ENCODE measurements at regions not wholly inside any gene's neighbourhood (a gene's known extent, or its start where the extent isn't known, plus 50 kb on each side); places are given as distances from the start of the nearest gene placed in this dataset.

GRCh38 chr7:46719616-46720015 is 798.5 kb upstream of the IGFBP3 start (continued):
- TF ChIP-seq ZNF512 (CRISPR knock-in tag; IDR thresholded peaks at IDR 0.05; ENCODE audit: borderline replicate concordance): no peak
- no peak for TF ChIP-seq ZNF416 (CRISPR knock-in tag; IDR thresholded peaks at IDR 0.05)
- no peak for TF ChIP-seq TEAD4 (CRISPR knock-in tag; IDR thresholded peaks at IDR 0.05)
- TF ChIP-seq SP1 (CRISPR knock-in tag; conservative IDR thresholded peaks at IDR 0.05): no peak
- TF ChIP-seq EMX1 (CRISPR knock-in tag; IDR thresholded peaks at IDR 0.05): no peak
- TF ChIP-seq GRHL2 (CRISPR knock-in tag; IDR thresholded peaks at IDR 0.05; ENCODE audit: insufficient replicate concordance, severe bottlenecking): no peak
- TF ChIP-seq MLX (CRISPR knock-in tag; IDR thresholded peaks at IDR 0.05): no peak
- TF ChIP-seq NFATC4 (CRISPR knock-in tag; IDR thresholded peaks at IDR 0.05): no peak
- no peak for TF ChIP-seq IRF1 (CRISPR knock-in tag; IDR thresholded peaks at IDR 0.05)
- no peak for TF ChIP-seq GTF2I (CRISPR knock-in tag; conservative IDR thresholded peaks at IDR 0.05)
- no peak for TF ChIP-seq CTCF (IDR thresholded peaks at IDR 0.05)
- TF ChIP-seq OVOL2 (CRISPR knock-in tag; IDR thresholded peaks at IDR 0.05; ENCODE audit: borderline replicate concordance): no peak
- no peak for TF ChIP-seq RORB (CRISPR knock-in tag; IDR thresholded peaks at IDR 0.05)
- no peak for TF ChIP-seq E2F5 (CRISPR knock-in tag; IDR thresholded peaks at IDR 0.05)

GRCh38 chr7:46716926-46717325 is 795.9 kb upstream of the IGFBP3 start:
- Mint-ChIP-seq H3K27ac (no peak overlapping the region), H3K27me3 (ENCODE audit: low read depth) (no peaks in the 10 kb centered on the region), H3K36me3 (no peaks in the 10 kb centered on the region), H3K4me3 (no peak overlapping the region), H3K4me1 (no peaks in the 10 kb centered on the region), H3K9me3 (peaks cover 7% of the 10 kb centered on the region; the same call in 1 of the 2 replicates)
- DNase-seq (ENCODE audit: low spot score) (no peak), ATAC-seq (no peak)
- ChIA-PET POLR2A (no interaction called here), CTCF (no interaction called here)
- TF ChIP-seq USF2 (CRISPR knock-in tag; IDR thresholded peaks at IDR 0.05): peak; percentile 43; the same call in 1 of the 2 replicates
- TF ChIP-seq ZNF281 (CRISPR knock-in tag; IDR thresholded peaks at IDR 0.05): no peak
